Upper lobe of left lung (tissue), 6 donors: ENCODE measurements at regions not wholly inside any gene's neighbourhood (a gene's known extent, or its start where the extent isn't known, plus 50 kb on each side); places are given as distances from the start of the nearest gene placed in this dataset.

ENCODE experiments used
- ATAC-seq, 2 donors: fragments of 200-7000 bp; cut with Tn5 transposase; one replicate each; pipeline ENCODE4 v1.9.1; 2022; ENCODE audit warnings: mild to moderate bottlenecking in 2 of 2, moderate library complexity in 2 of 2; ENCODE audit not compliant: low FRiP score in 2 of 2
- DNase-seq, 2 donors: peaks; one replicate each; pipeline ENCODE4 v3.0.0-alpha.2; 2019 to 2020
- H3K27ac ChIP-seq, 4 donors: fragments of 200-600 bp; sonication (generic); one replicate each; pipeline ENCODE4 v1.5.1; 2016 to 2019
- H3K27me3 ChIP-seq, 4 donors: fragments of 200-600 bp; sonication (generic); one replicate each; pipeline ENCODE4 v1.5.1; 2017 to 2019
- H3K36me3 ChIP-seq, 4 donors: fragments of 200-600 bp; sonication (generic); one replicate each; pipeline ENCODE4 v1.5.1; 2016 to 2019
- H3K4me1 ChIP-seq, 4 donors: fragments of 200-600 bp; sonication (generic); one replicate each; pipeline ENCODE4 v1.5.1; 2018 to 2019
- H3K4me3 ChIP-seq, 4 donors: fragments of 200-600 bp; sonication (generic); one replicate each; pipeline ENCODE4 v1.5.1; 2017 to 2019; ENCODE audit warnings: mild to moderate bottlenecking in 2 of 4, moderate library complexity in 1 of 4
- H3K9me3 ChIP-seq, 4 donors: fragments of 200-600 bp; sonication (generic); one replicate each; pipeline ENCODE4 v1.5.1; 2018 to 2019
- CTCF ChIP-seq, 6 experiments: fragments of 450-650 bp in 4 of 6; fragments of 200-600 bp in 2 of 6; sonication (generic) in 2 of 6; IDR thresholded peaks; one replicate each; pipeline ENCODE4 v1.5.1; 2016 to 2019; ENCODE audit warnings: antibody characterized with exemption in 6 of 6
- EP300 ChIP-seq, 4 donors: sonication (generic); formaldehyde crosslinking; IDR thresholded peaks; one replicate each; pipeline ENCODE4 v1.5.1; 2017; ENCODE audit warnings: antibody characterized with exemption in 4 of 4, control low read depth in 2 of 4
- POLR2A ChIP-seq, 4 donors: fragments of 450-650 bp; IDR thresholded peaks; one replicate each; pipeline ENCODE4 v1.5.1; 2016 to 2017; ENCODE audit warnings: antibody characterized with exemption in 4 of 4, mild to moderate bottlenecking in 2 of 4
- POLR2AphosphoS5 ChIP-seq, 2 donors: sonication (generic); formaldehyde crosslinking; IDR thresholded peaks; one replicate each; pipeline ENCODE4 v1.5.1; 2017; ENCODE audit warnings: antibody characterized with exemption in 2 of 2
- WGBS, 2 donors: methylation state at CpG; one replicate each; pipeline ENCODE4 v1.1.5; 2017 to 2018; 5-methylcytosine and 5-hydroxymethylcytosine counted together
- donor health status: DM: no; HTN: no; CAD: no; lungs with moderate emphysema.
- donor health status: DM: no; HTN: yes; CAD: no; lungs with severe emphysema.

GRCh38 chr2:128465246-128466170 is 146.8 kb upstream of the HS6ST1 start:
- no peak overlapping the region for H3K27ac ChIP-seq
- WGBS, 2 donors: 79 to 81% methylated on average over 3 to 4 of the region's 4 CpGs
- H3K4me1 ChIP-seq: no peaks in the 10 kb centered on the region
- no peak overlapping the region for H3K4me3 ChIP-seq
- H3K36me3 ChIP-seq: no peaks in the 10 kb centered on the region
- DNase-seq (no peak), ATAC-seq (no peak)
- no peak for TF ChIP-seq CTCF (IDR thresholded peaks at IDR 0.05)
- TF ChIP-seq POLR2A (IDR thresholded peaks at IDR 0.05): no peak
- no peak for TF ChIP-seq EP300 (IDR thresholded peaks at IDR 0.05)
- peaks cover 10 to 42% (median 30%) of the 10 kb centered on the region in 4 donors for H3K9me3 ChIP-seq
- no peaks in the 10 kb centered on the region for H3K27me3 ChIP-seq

- no peaks in the 10 kb centered on the region for H3K4me1 ChIP-seq
- TF ChIP-seq POLR2A (IDR thresholded peaks at IDR 0.05) (no peak), POLR2AphosphoS5 (IDR thresholded peaks at IDR 0.05) (no peak), EP300 (IDR thresholded peaks at IDR 0.05) (no peak), CTCF (IDR thresholded peaks at IDR 0.05) (no peak)
- H3K27me3 ChIP-seq: no peaks in the 10 kb centered on the region
- 91% methylated on average over 2 of the region's 2 CpGs; no CpG with 5 or more reads in 1 of the 2 donors for WGBS, 2 donors
- no peak overlapping the region for H3K27ac ChIP-seq
- DNase-seq (no peak), ATAC-seq (no peak)
- H3K4me3 ChIP-seq: no peak overlapping the region
- peaks cover 10 to 42% (median 31%) of the 10 kb centered on the region in 4 donors for H3K9me3 ChIP-seq
- no peaks in the 10 kb centered on the region for H3K36me3 ChIP-seq
Observed at GRCh38 chr2:128466376-128466775, 147.7 kb upstream of the HS6ST1 start.

GRCh38 chr2:128466776-128467175 is 148.1 kb upstream of the HS6ST1 start:
- no peak overlapping the region for H3K4me3 ChIP-seq
- 86 to 92% methylated on average over 1 to 2 of the region's 2 CpGs for WGBS, 2 donors
- ATAC-seq (no peak), DNase-seq (no peak)
- H3K27me3 ChIP-seq: no peaks in the 10 kb centered on the region
- peaks cover 10 to 42% (median 31%) of the 10 kb centered on the region in 4 donors for H3K9me3 ChIP-seq
- TF ChIP-seq EP300 (IDR thresholded peaks at IDR 0.05) (no peak), POLR2A (IDR thresholded peaks at IDR 0.05) (no peak), CTCF (IDR thresholded peaks at IDR 0.05) (no peak), POLR2AphosphoS5 (IDR thresholded peaks at IDR 0.05) (no peak)
- H3K4me1 ChIP-seq: no peaks in the 10 kb centered on the region
- no peaks in the 10 kb centered on the region for H3K36me3 ChIP-seq
- peak overlapping the region in 1 of 4 donors; percentile 39 for H3K27ac ChIP-seq

GRCh38 chr2:128467321-128467969 is 148.8 kb upstream of the HS6ST1 start:
- TF ChIP-seq CTCF (IDR thresholded peaks at IDR 0.05): no peak
- TF ChIP-seq POLR2A (IDR thresholded peaks at IDR 0.05): no peak
- no peak for TF ChIP-seq EP300 (IDR thresholded peaks at IDR 0.05)
- no peak for TF ChIP-seq POLR2AphosphoS5 (IDR thresholded peaks at IDR 0.05)
- Histone ChIP-seq H3K27me3 (no peaks in the 10 kb centered on the region), H3K9me3 (peaks cover 10 to 42% (median 31%) of the 10 kb centered on the region in 4 donors), H3K27ac (peak overlapping the region in 1 of 4 donors; percentile 39), H3K36me3 (no peaks in the 10 kb centered on the region), H3K4me1 (no peaks in the 10 kb centered on the region), H3K4me3 (no peak overlapping the region)
- DNase-seq (no peak), ATAC-seq (peak in 1 of 2 donors; percentile 47)
- WGBS, 2 donors: 86 to 92% methylated on average over 4 to 9 of the region's 10 CpGs
